HG02852 (cell line): ENCODE measurements at regions not wholly inside any gene's neighbourhood (a gene's known extent, or its start where the extent isn't known, plus 50 kb on each side); places are given as distances from the start of the nearest gene placed in this dataset.
"Not testable (repeated sequence)": the region's sequence is repeated elsewhere in the genome, so short reads cannot be mapped to it uniquely, and the experiment has no call there.

Source experiments
- ATAC-seq: cut with Tn5 transposase; IDR thresholded peaks from one replicate; pipeline ENCODE4 v1.9.1; 2021; ENCODE audit warnings: mild to moderate bottlenecking, moderate library complexity; ENCODE audit not compliant: unreplicated experiment

- ATAC-seq = no peak
These were observed 413.0 kb downstream of the SOX2 start for GRCh38 chr3:182124716-182125115.

- ATAC-seq = no peak
These were observed 418.0 kb downstream of the SOX2 start for GRCh38 chr3:182129740-182130139.

- ATAC-seq = no peak
These were observed 422.0 kb downstream of the SOX2 start for GRCh38 chr3:182133752-182134151.

- ATAC-seq = no peak
These were observed 423.3 kb downstream of the SOX2 start for GRCh38 chr3:182135056-182135455.

GRCh38 chr3:182136008-182136910, 424.5 kb downstream of the SOX2 start:
- no peak for ATAC-seq

- ATAC-seq = no peak
These were observed 426.7 kb downstream of the SOX2 start for GRCh38 chr3:182138393-182138792.

- no peak for ATAC-seq
These were observed 428.1 kb downstream of the SOX2 start for GRCh38 chr3:182139627-182140357.

GRCh38 chr3:182142928-182143327, 431.2 kb downstream of the SOX2 start:
- no peak for ATAC-seq

- no peak for ATAC-seq
These were observed 432.2 kb downstream of the SOX2 start for GRCh38 chr3:182143903-182144302.

GRCh38 chr3:182148360-182148759, 436.6 kb downstream of the SOX2 start:
- no peak for ATAC-seq

GRCh38 chr3:182149594-182149993, 437.9 kb downstream of the SOX2 start:
- ATAC-seq = no peak

GRCh38 chr3:182156326-182156725, 444.6 kb downstream of the SOX2 start:
- ATAC-seq = not testable (repeated sequence)

- no peak for ATAC-seq
These were observed 453.5 kb downstream of the SOX2 start for GRCh38 chr3:182165234-182165633.

- ATAC-seq = no peak
These were observed 460.8 kb downstream of the SOX2 start for GRCh38 chr3:182172534-182172933.

GRCh38 chr3:182178488-182179200, 466.9 kb downstream of the SOX2 start:
- ATAC-seq = no peak

GRCh38 chr3:182179631-182180030, 467.9 kb downstream of the SOX2 start:
- no peak for ATAC-seq

- ATAC-seq = no peak
These were observed 469.1 kb downstream of the SOX2 start for GRCh38 chr3:182180654-182181385.

GRCh38 chr3:182182531-182182968, 470.8 kb downstream of the SOX2 start:
- ATAC-seq = no peak

- ATAC-seq = no peak
These were observed 472.1 kb downstream of the SOX2 start for GRCh38 chr3:182183716-182184430.

- ATAC-seq = no peak
These were observed 473.6 kb downstream of the SOX2 start for GRCh38 chr3:182185313-182185712.
